ENCODE measurements at regions not wholly inside any gene's neighbourhood (a gene's known extent, or its start where the extent isn't known, plus 50 kb on each side); places are given as distances from the start of the nearest gene placed in this dataset.

GRCh38 chr2:217559084-217559483 lies 443.7 kb downstream of the TNS1 start:
- H3K27ac ChIP-seq (ENCODE audit: low read depth, low read length), result no peak overlapping the region
- no peak overlapping the region for H3K4me3 ChIP-seq (ENCODE audit: insufficient read depth, low read length, poor library complexity, severe bottlenecking)
- no peaks in the 10 kb centered on the region for H4K20me1 ChIP-seq (ENCODE audit: low read depth, low read length)
- H3K79me2 ChIP-seq (ENCODE audit: insufficient read depth, low read length), result no peaks in the 10 kb centered on the region
- H3F3A ChIP-seq (ENCODE audit: insufficient read depth), result no peaks in the 10 kb centered on the region
- no peak overlapping the region for H3K9ac ChIP-seq (ENCODE audit: low read length)
- H3K27me3 ChIP-seq (ENCODE audit: low read length), result no peaks in the 10 kb centered on the region
- no peak for TF ChIP-seq EZH2phosphoT487 (conservative IDR thresholded peaks at IDR 0.05; ENCODE audit: low read length)
- TF ChIP-seq, protein P1, sequence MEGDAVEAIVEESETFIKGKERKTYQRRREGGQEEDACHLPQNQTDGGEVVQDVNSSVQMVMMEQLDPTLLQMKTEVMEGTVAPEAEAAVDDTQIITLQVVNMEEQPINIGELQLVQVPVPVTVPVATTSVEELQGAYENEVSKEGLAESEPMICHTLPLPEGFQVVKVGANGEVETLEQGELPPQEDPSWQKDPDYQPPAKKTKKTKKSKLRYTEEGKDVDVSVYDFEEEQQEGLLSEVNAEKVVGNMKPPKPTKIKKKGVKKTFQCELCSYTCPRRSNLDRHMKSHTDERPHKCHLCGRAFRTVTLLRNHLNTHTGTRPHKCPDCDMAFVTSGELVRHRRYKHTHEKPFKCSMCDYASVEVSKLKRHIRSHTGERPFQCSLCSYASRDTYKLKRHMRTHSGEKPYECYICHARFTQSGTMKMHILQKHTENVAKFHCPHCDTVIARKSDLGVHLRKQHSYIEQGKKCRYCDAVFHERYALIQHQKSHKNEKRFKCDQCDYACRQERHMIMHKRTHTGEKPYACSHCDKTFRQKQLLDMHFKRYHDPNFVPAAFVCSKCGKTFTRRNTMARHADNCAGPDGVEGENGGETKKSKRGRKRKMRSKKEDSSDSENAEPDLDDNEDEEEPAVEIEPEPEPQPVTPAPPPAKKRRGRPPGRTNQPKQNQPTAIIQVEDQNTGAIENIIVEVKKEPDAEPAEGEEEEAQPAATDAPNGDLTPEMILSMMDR (IDR thresholded peaks at IDR 0.05; ENCODE audit: insufficient read depth, low read length, poor library complexity, severe bottlenecking), result no peak
- no peak overlapping the region for H3K4me2 ChIP-seq (ENCODE audit: low read depth, low read length, poor library complexity, severe bottlenecking)
- H2AFZ ChIP-seq (ENCODE audit: low read depth, low read length, severe bottlenecking), result no peak overlapping the region
- H3K9me3 ChIP-seq (ENCODE audit: insufficient read depth, low read length), result no peaks in the 10 kb centered on the region
- H3K36me3 ChIP-seq (ENCODE audit: low read length), result no peaks in the 10 kb centered on the region
- H3K9me2 ChIP-seq (replicated peaks; ENCODE audit: insufficient read depth, low read length), result no peaks in the 10 kb centered on the region

DNA sequence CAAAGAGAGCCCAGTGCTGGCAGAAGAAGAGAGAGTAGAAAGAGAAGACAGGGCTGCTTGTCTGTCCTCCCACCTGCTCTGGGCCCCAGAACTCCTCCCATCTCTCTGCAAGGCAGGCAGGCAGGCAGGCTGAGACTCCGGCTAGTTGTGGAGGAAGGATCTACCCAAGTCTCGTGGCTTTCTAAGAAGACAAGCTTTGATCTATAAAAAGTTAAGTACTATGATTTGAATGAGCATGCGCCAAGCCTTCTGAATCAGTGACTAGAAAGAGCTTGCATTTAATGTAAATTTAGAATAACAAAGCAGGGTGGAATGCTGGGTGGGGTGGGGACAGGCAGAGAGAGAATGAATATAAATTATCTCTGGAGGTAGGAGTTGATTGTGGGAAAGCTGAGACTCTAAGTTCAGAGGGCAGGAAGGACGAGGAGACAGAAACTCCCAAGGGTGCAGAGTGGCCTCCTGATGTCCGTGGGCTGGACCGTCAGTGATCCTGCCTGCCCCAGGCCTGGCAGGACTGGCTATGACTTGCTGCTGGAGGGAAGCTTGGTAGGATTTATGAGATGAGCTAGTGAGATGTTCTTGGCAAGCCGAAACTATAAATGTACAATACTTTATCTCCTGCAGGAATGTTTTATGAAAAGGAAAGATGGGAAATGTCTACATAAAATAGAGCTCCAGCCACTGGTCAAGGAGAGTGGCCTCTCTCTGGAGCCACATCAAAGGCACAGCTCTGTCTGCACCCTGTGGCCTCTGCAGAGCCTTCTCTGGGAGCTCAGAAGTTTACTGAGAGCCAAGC lies 447.5 kb downstream of the TNS1 start:
- no peak overlapping the region for H3K4me3 ChIP-seq (ENCODE audit: insufficient read depth, low read length, poor library complexity, severe bottlenecking)
- no peaks in the 10 kb centered on the region for H4K20me1 ChIP-seq (ENCODE audit: low read depth, low read length)
- no peaks in the 10 kb centered on the region for H3K79me2 ChIP-seq (ENCODE audit: insufficient read depth, low read length)
- H3K9me2 ChIP-seq (replicated peaks; ENCODE audit: insufficient read depth, low read length), result no peaks in the 10 kb centered on the region
- TF ChIP-seq, protein P1 (IDR thresholded peaks at IDR 0.05; ENCODE audit: insufficient read depth, low read length, poor library complexity, severe bottlenecking), result no peak
- no peak for TF ChIP-seq EZH2phosphoT487 (conservative IDR thresholded peaks at IDR 0.05; ENCODE audit: low read length)
- no peak overlapping the region for H2AFZ ChIP-seq (ENCODE audit: low read depth, low read length, severe bottlenecking)
- H3K4me2 ChIP-seq (ENCODE audit: low read depth, low read length, poor library complexity, severe bottlenecking), result no peak overlapping the region
- H3K9me3 ChIP-seq (ENCODE audit: insufficient read depth, low read length), result no peaks in the 10 kb centered on the region
- no peak overlapping the region for H3K9ac ChIP-seq (ENCODE audit: low read length)
- no peaks in the 10 kb centered on the region for H3F3A ChIP-seq (ENCODE audit: insufficient read depth)
- no peaks in the 10 kb centered on the region for H3K36me3 ChIP-seq (ENCODE audit: low read length)
- H3K27me3 ChIP-seq (ENCODE audit: low read length), result no peaks in the 10 kb centered on the region
- H3K27ac ChIP-seq (ENCODE audit: low read depth, low read length), result no peak overlapping the region

DNA sequence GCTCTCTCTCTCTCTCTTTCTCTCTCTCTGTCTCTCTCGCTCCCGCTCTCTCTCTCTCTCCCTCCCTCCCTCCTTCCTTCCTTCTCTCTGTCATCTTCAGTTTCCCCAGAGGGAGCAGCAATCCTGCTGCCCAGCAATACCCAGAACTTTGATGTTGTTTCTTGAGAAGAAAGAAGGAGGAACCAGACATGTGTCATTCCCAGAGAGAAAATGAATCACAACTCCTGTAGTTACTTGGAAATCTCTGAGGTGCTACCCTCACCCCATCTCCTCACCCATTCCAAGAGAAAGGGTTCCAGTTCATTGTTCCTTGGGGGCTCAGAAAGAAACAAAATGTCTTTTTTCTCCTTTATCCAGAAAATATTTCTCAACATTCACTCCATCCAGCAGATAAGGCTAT lies 449.1 kb downstream of the TNS1 start:
- no peak overlapping the region for H3K4me3 ChIP-seq (ENCODE audit: insufficient read depth, low read length, poor library complexity, severe bottlenecking)
- H3K9me3 ChIP-seq (ENCODE audit: insufficient read depth, low read length), result no peaks in the 10 kb centered on the region
- TF ChIP-seq, protein P1 (IDR thresholded peaks at IDR 0.05; ENCODE audit: insufficient read depth, low read length, poor library complexity, severe bottlenecking), result no peak
- TF ChIP-seq EZH2phosphoT487 (conservative IDR thresholded peaks at IDR 0.05; ENCODE audit: low read length), result no peak
- no peak overlapping the region for H3K27ac ChIP-seq (ENCODE audit: low read depth, low read length)
- no peak overlapping the region for H2AFZ ChIP-seq (ENCODE audit: low read depth, low read length, severe bottlenecking)
- no peaks in the 10 kb centered on the region for H3K36me3 ChIP-seq (ENCODE audit: low read length)
- no peaks in the 10 kb centered on the region for H3K79me2 ChIP-seq (ENCODE audit: insufficient read depth, low read length)
- no peaks in the 10 kb centered on the region for H4K20me1 ChIP-seq (ENCODE audit: low read depth, low read length)
- no peak overlapping the region for H3K9ac ChIP-seq (ENCODE audit: low read length)
- H3K4me2 ChIP-seq (ENCODE audit: low read depth, low read length, poor library complexity, severe bottlenecking), result no peak overlapping the region
- no peaks in the 10 kb centered on the region for H3K27me3 ChIP-seq (ENCODE audit: low read length)
- H3K9me2 ChIP-seq (replicated peaks; ENCODE audit: insufficient read depth, low read length), result no peaks in the 10 kb centered on the region
- no peaks in the 10 kb centered on the region for H3F3A ChIP-seq (ENCODE audit: insufficient read depth)

All from SU-DHL-6 (cell line).